HG02623 (cell line): ENCODE measurements at regions not wholly inside any gene's neighbourhood (a gene's known extent, or its start where the extent isn't known, plus 50 kb on each side); places are given as distances from the start of the nearest gene placed in this dataset.

Source experiments
- ATAC-seq: cut with Tn5 transposase; IDR thresholded peaks from one replicate; pipeline ENCODE4 v1.9.1; 2021; ENCODE audit warnings: moderate library complexity; ENCODE audit not compliant: unreplicated experiment

DNA sequence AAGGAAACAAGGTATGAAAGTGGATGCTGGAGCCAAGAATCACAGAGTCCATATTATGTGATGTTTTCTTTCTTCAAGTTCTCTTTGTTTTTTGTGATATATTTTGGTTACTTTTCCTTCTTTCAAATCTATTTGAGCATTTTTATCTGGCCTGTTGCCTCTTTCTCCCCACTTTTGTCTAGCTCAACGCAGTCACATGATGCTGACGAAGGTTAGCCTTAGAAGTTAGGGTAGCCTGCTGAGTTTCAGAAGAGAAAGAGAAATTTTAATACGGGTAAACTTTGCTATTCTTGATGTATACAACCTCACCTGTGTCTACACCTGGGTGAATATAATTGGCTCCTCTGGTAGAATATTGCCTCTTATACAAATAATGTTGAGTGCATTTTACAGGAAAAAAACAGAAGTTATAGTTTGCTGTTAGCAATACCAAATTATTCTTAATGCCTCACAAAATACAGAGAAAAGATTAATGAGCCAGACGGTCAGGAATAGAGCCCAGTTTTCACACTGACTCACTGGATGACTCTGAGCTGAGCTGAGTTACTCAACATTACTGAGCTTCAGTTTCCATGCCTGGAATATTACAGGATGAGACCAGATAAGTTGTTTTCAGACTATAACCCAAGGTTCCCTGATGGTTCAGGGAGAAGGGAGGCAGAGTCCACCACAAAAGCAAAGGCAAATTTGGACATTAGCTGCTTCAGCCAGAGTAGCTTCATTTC, 161.6 kb upstream of the BDNF start:
- ATAC-seq, result no peak

DNA sequence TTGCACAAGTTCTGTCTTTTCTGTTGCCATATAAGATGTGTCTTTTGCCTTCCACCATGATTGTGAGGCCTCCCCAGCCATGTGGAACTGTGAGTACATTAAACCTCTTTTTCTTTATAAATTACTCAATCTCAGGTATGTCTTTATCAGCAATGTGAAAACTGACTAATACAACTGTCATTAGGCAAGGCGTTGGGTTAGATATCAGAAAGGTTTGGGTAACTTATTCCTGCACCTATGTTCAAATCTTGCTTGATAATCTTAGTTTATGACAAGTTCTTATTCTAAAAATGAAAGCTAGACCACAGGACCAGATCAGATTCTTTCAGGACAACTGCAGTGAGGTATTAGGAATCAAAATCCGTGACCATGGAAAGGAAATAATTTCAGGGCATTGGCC, 160.6 kb upstream of the BDNF start:
- ATAC-seq, result no peak

DNA sequence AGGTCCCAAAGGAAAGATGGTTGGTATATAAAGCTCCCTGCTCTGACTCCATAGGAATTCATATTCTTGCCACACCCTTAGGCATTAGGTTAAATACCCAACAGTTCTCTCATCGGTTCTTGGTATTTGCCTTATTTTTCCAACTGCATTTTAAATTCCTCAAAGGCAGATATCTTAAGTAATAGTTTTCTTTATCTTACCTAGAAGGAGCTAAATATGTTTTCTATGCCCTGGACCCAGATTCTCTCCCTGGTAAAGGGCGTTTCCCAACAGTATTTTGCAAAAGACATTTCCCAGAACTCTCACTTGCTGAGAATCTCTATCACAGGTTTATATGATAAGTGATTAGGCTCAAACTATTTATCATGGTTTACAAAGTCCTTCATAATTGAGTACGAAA, 158.6 kb upstream of the BDNF start:
- no peak for ATAC-seq

DNA sequence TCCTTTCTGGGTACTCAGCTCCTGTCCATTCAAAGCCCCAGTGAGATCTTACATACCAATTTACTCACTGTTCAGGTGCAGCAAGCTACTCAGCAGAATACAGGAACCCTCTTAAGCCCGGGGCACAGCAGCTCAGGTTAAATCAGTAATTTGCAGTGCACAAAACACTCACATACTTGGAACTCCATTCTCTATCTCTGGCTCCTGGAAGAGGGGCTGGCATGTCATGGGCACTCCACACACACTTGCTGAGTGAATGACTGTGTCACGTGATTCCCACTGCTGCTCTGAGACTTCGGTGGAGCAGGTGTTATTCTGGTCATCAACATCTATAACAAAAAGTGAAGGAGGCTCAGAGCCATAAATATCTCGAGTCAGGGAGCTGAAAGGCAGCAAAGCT, 157.3 kb upstream of the BDNF start:
- no peak for ATAC-seq

DNA sequence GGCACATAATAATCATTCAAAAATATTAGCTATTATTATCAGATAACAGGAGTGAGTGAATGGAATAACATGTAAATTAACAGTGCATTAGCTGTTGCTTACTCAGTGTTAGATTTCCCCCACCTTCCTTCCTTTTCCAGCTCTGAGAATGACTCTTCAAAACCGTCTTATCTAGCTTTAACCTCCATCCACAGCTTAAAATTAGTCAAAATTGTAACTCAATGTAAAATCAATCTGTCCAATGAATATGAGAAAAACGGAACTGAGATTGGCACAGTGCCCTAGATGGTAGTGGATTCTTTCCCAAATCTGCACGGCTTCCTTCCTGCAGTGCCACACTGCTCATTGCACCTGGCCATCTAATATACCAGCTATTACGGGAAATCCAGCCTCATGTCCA, 156.8 kb upstream of the BDNF start:
- no peak for ATAC-seq

DNA sequence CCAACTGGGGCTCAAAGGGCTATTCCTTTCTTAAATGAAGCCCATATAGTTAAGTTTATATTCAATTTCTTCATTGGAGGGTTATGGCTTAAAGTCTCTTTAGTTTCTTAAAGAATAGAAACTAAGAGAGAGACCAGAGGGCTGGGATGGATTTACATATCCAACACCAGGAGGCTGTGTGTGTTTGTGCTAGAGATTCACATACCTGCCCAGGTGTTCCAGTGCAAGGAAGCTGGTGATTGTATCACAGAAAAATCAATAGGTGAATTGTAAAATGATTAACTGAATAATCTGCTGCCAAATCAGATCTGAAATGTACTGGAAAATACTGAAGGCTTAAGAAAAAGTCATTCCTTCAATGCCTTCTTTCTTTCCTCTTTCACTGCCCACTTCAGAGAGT, 148.2 kb upstream of the BDNF start:
- ATAC-seq, result no peak

DNA sequence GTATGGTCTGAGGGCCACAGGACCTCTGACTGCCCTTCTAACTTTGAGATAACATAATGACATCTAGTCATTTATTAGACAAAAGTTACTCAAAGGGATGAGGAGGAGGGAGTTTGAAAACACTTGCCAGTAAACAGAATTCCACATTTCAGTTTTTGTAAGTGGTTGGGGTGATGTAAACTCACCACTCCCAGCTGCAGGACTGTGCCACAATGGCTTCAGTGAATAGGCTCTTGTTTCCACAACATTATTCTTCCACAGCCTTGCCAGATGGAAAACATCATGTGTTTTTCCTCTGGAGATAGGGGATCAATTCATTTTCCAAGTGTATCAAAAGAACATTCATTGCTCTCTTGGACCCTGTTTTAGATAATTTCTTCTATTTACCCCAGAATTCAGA, 147.2 kb upstream of the BDNF start:
- ATAC-seq, result no peak

DNA sequence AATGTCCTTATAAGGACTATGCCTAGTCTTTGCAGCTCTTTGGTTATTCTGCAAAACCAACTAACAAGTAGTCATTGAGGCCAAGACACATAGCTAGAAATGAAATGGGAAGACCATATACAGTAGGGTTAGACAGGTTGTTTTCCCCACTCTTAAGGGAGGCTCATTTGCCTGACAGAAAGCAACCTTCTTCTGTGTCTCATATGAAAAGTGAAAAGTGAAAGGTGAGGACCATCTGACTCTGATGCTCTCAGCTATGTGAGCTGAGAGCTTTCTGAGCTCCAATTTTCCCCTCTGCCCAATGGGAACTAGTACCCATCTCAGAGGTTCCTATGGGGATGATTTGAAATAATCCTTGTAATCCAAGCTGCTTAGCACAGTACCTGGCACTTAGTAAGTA, 142.0 kb upstream of the BDNF start:
- ATAC-seq, result no peak

DNA sequence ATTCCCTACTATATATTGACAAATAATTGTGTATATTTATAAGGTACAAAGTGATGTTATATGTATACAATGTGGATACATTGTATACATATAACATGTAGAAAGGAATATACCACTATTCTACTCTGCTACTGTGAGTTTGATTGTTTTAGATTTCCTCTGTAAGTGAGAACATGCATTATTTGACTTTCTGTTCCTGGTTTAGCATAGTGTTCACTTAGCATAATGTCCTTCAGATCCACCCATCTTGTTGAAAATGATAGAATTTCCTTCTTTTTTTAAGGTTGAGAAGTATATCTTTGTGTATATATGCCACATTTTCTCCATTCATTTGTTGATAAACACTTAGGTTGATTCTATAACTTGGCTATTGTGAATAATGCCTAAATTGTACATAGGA, 140.8 kb upstream of the BDNF start:
- ATAC-seq, result no peak

DNA sequence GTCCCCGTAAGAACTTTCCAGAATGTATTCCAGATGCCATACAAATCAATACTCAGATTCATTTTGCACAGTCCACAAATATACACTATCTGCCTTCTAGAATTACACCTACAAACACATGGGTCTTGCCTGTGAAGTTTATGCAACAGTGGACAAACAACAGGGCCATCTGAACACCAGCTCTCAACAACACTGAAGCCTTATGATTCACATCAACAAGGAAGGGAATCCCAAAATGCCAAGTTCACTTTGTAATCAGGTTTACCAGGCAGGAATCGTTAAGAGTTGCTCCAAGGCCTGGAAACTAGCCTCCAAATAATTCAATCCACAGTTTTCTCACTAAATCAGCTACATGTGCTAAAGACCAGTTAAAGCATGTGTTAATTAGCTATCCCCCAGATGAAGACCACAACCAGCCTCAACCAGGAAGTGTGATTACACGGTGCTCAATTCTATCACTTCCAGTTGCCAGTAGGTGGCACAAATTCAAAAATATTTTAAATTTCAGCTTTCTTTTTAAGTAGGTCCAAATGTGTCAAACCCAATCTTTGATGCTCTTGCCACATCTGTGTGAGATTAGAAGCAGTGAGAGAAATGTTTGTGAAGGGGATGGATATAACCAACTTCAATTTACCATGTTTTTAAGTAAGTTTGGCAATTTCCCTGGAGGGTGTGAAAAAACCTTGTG, 139.1 kb upstream of the BDNF start:
- ATAC-seq, result no peak

DNA sequence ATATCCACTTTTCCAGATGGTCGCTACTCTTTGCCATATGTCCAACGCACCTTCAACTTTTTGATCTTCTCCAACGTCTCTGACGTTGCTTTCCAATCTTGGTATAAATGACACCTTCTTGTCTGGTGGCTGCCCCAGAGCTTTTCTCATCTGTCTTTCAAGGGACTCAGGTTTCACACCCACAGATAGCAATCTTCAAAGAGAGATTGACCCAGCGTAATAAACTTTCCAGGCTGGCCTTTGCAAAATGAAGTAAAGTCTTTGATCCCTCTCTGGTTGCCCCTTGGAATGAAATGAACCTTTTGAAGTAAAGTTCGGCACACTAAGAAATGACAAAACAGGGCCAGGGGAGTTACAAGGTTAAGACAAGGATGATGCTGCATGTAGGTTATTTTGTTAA, 138.4 kb upstream of the BDNF start:
- ATAC-seq, result no peak

DNA sequence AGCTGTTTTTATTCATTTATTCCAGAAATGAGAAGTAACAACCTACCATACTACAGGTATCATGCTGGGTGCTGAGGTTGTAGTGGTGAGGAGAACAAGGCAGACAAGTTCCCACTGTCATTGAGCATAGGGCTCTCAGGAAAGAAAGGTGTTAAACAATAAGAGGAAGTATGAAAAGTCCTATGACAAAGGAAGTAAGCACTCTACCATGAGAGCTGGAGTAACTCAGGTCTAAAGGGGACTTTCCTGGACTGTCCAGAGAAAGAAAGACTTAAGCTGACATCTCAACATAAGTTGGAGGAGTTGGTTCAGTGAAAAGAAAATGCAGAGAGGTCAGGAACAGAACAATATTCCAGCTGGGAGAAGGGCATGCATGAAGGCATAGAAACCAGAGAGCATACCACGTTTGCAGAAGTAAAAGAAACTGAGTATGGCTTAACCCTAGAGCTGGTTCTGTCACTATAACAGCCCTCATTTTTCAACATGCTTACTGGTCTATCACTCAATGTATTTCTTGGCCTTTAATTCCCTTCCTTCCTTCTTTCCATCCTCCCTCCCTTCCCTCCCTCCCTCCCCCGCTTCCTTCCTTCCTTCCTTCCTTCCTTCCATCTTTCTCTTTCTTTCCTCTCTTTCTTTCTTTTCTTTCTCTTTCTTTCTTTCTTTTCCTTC, 137.8 kb upstream of the BDNF start:
- ATAC-seq, result peak; percentile 86

DNA sequence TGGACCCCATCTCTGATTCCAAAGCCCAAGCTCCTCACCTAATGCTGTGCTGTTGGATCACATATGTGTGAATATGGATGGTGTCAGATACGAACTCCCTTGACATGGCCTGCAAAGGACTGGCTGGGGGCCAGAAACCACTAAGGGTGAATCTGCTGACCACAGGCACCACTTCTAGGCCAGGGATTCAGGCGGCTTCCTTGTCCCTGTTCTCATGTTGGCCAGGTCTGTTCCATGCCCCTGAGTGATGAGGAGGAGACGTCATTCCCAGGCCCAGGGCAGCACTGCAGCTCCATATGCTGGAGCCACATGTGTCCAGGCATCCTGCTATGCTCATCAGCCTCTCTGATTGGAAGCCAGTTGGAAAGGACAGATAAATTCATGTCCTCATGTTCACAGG, 130.0 kb upstream of the BDNF start:
- no peak for ATAC-seq

DNA sequence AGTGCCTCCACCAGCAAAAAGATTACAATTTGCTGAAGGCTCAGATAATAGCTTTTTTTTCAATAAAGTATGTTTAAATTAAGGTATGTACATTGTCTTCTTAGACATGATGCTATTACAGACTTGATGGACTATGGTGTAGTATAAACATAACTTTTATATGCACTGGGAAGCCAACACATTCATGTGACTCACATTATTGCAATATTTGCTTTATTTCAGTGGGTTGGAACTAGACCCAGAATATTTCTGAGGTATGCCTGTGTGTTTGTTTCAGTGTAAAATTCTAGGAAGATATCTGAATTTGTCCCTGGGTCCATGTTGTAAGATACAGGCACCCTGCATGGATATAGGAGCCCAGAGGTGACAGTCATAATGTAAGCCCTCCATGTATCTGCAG, 120.0 kb upstream of the BDNF start:
- no peak for ATAC-seq

DNA sequence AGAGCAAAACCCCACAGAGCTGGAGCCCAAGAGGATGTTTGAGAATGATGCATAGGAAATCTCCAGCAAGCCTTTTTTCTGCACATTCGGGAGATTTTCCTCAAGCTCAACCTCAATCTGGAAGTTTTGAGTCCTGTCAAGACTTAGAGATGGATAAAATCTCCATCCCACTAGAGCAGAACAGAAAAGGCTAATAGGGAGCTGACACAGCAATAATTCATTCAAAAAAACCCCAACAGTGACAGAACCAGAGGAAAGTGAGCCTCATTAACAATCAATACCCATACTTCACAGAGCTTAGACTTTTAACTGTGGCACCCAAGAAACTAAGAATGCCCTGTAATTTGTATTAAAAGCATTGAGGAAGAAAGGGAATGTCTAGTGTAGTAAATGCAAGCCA, 115.9 kb upstream of the BDNF start:
- ATAC-seq, result no peak

DNA sequence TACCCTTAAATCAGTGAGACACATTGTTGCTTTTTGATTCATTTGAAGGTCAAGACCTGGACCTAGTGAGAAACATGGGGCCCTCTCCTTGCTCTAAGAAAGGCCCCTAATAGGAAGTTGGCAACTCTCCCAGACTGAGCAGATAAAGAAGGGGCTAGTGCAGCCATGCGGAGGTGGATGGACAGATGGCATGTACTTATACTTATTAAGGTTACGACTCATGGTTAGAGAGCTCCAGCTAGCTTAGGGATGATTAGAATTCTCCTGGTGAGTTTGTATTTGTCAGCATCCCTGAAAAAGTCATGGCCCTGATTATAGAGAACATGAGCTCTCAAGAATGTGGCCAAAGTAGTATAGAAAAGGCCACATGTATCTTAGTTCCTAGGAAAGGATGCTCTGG, 112.1 kb upstream of the BDNF start:
- ATAC-seq, result no peak

DNA sequence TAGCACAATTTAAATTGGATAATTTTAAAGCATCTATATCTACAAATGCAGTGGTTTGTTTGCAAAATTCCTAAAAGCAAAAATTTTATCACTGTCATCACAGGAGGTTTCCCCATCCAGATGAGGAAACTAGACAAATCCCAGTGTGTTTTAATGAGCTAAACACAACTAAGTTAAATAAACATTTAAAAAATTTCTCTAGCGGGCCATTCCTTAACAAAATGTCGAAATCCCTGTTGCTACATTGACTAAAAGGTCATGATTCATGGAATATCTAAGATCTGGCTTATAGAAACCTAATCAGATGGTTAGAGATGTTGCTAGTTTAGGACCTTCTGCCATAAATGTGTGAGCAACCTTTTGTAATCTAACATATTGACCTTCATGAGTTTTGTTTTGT, 107.3 kb upstream of the BDNF start:
- no peak for ATAC-seq

DNA sequence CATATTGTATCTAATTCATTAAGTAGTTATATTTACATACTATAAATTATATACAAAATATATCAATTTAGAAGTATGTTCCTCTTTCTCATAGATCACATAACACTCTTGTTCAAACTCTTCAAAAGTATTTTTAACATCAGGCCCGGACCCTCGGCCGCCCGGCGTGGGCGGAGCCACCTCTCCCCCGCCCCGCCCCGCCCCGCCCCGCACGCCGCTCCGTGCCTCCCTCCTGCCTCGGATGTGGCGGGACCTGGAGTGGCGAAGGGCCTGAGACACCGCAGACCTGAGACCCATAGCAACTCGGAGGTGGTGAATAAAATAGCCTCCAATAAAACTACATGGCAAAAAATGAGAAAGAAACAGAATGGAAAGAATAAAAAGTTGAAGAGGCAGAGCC, 105.9 kb upstream of the BDNF start:
- no peak for ATAC-seq

DNA sequence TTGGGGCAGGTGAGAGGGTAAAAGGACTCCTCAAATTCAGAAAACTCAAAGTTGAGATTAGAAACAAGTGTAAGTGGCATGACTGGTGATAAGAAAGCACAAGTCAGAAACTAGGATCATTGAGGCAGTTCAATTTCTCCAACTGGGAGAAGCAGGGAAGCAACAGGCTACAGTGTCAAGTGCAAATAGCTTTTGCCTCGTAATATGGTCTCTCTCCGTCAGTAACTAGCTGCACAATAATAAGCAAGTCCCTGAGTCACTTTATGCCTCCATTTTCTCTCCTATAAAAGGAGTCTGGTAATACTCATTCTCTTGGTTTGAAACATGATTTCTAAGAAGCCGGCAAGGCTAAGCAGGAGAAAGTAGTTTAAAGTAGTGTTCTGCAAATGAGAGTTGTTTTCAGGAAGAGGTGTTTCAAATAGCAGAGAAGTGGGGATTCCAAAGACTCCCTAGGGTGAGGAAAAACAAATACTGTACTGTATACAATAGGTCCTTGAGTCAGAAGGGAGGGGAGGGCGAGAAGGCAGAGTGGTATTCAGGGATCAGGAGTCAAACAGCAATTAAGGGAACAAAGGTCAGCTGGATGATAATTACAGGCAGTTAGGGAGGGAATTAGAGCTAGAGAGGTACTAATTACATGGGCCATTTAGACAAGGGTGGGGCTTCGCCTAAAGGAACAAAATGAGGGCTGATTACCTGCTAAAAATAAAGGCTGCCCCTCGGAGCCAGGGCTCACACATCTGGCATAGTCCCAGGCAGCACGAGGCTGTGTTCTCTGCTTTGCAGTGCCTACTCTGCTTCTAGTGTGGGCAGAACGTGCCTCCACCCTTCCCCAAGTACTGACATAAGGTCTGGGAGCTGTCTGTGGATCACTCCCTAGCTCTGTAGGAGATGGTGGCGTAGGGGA, 96.0 kb upstream of the BDNF start:
- no peak for ATAC-seq

DNA sequence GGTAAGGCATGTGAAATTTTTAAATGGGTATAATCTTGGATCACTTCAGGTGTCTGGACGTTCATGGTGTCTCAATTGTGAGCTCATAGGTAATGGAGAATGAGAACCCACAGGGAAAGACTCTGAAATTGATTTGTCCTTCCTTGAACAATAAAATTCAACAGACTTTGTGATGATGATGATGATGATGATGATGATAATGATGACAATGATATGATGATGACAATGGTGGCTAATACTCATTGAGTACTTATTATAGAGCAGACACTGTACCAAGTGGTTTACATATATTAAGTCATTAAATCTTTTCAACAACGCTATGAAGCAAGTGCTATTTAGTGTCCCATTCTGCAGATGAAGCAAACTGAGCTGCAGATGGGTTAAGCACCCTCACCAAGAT, 86.6 kb upstream of the BDNF start:
- ATAC-seq, result no peak

DNA sequence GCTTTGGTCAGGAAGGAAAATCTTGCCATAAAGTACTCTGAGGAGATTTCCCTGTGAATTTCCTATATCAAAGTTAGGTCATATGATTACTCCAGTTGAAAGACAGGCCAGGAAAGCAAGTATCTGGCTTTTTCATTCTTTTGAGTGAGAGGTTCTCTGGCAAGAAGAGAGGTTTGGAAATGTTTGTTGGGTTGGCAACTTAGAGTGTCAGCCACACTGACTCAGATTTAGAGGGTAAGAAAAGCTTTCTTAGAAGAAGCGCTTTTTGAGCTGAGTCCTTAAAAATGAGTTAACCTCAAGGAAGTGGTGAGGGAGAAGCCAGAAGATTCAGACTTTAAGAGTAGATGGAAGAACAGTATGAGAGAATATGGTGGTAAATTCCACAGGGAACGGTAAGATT, 86.1 kb upstream of the BDNF start:
- no peak for ATAC-seq
